ENCODE measurements at regions not wholly inside any gene's neighbourhood (a gene's known extent, or its start where the extent isn't known, plus 50 kb on each side); places are given as distances from the start of the nearest gene placed in this dataset.

GRCh38 chr13:107376341-107377125 lies 808.6 kb upstream of the ARGLU1 start:
- ChIA-PET POLR2A (no interaction called here), CTCF (no interaction called here)
- H3K4me1 ChIP-seq (ENCODE audit: control insufficient read depth, insufficient read depth, low read length): no peaks in the 10 kb centered on the region
- no peaks in the 10 kb centered on the region for H3K36me3 ChIP-seq (ENCODE audit: control insufficient read depth in 2 of 2, insufficient read depth in 1 of 2, low read length in 2 of 2)
- TF ChIP-seq ZNF473 (tag by site-specific recombination; IDR thresholded peaks at IDR 0.05): no peak
- no peak for TF ChIP-seq ZNF621 (tag by site-specific recombination; IDR thresholded peaks at IDR 0.05)
- TF ChIP-seq MZF1 (tag by site-specific recombination; IDR thresholded peaks at IDR 0.05; ENCODE audit: borderline replicate concordance): no peak
- no peak for TF ChIP-seq ZNF114 (tag by site-specific recombination; IDR thresholded peaks at IDR 0.05)
- TF ChIP-seq ZNF404 (tag by site-specific recombination; IDR thresholded peaks at IDR 0.05): no peak
- H3K27ac ChIP-seq (ENCODE audit: extremely low read depth, low read depth, low read length): no peak overlapping the region
- no peaks in the 10 kb centered on the region for H3K9me3 ChIP-seq (ENCODE audit: control insufficient read depth, insufficient read depth, low read depth, low read length)
- H3K4me3 ChIP-seq (ENCODE audit: low read depth, low read length): no peak overlapping the region

GRCh38 chr13:107375701-107376340 lies 807.9 kb upstream of the ARGLU1 start:
- Histone ChIP-seq H3K9me3 (ENCODE audit: control insufficient read depth, insufficient read depth, low read depth, low read length) (no peaks in the 10 kb centered on the region), H3K4me1 (ENCODE audit: control insufficient read depth, insufficient read depth, low read length) (no peaks in the 10 kb centered on the region), H3K27ac (ENCODE audit: extremely low read depth, low read depth, low read length) (no peak overlapping the region), H3K4me3 (ENCODE audit: low read depth, low read length) (no peak overlapping the region), H3K36me3 (ENCODE audit: control insufficient read depth in 2 of 2, insufficient read depth in 1 of 2, low read length in 2 of 2) (no peaks in the 10 kb centered on the region)
- POLR2A ChIA-PET: no interaction called here
- CTCF ChIA-PET: no interaction called here
- no peak for TF ChIP-seq ZNF610 (tag by site-specific recombination; IDR thresholded peaks at IDR 0.05; ENCODE audit: borderline replicate concordance)
- TF ChIP-seq ZNF792 (tag by site-specific recombination; IDR thresholded peaks at IDR 0.05): no peak
- no peak for TF ChIP-seq ZNF394 (tag by site-specific recombination; IDR thresholded peaks at IDR 0.05; ENCODE audit: borderline replicate concordance)
- no peak for TF ChIP-seq ZBTB11 (tag by site-specific recombination; conservative IDR thresholded peaks at IDR 0.05; ENCODE audit: low read depth)
- no peak for TF ChIP-seq GLI2 (tag by site-specific recombination; IDR thresholded peaks at IDR 0.05; ENCODE audit: borderline replicate concordance, low read depth)
- no peak for TF ChIP-seq ZNF350 (tag by site-specific recombination; IDR thresholded peaks at IDR 0.05)
- no peak for TF ChIP-seq ZNF169 (tag by site-specific recombination; IDR thresholded peaks at IDR 0.05)
- no peak for TF ChIP-seq ZNF292 (tag by site-specific recombination; IDR thresholded peaks at IDR 0.05; ENCODE audit: borderline replicate concordance, low read depth)
- TF ChIP-seq GFI1B (tag by site-specific recombination; IDR thresholded peaks at IDR 0.05): no peak
- no peak for TF ChIP-seq ZFHX2 (tag by site-specific recombination; conservative IDR thresholded peaks at IDR 0.05)
- no peak for TF ChIP-seq ZNF211 (tag by site-specific recombination; IDR thresholded peaks at IDR 0.05; ENCODE audit: low read depth)
- no peak for TF ChIP-seq AEBP2 (tag by site-specific recombination; IDR thresholded peaks at IDR 0.05; ENCODE audit: borderline replicate concordance)
- no peak for TF ChIP-seq ZSCAN23 (tag by site-specific recombination; IDR thresholded peaks at IDR 0.05)
